Neural progenitor cell (in vitro differentiated cells): ENCODE measurements at regions not wholly inside any gene's neighbourhood (a gene's known extent, or its start where the extent isn't known, plus 50 kb on each side); places are given as distances from the start of the nearest gene placed in this dataset.

ENCODE experiments used
- CTCF ChIP-seq: fragments of 200-600 bp; sonication (generic); IDR thresholded peaks from 2 replicates; pipeline ENCODE4 v1.5.1; 2017; ENCODE audit warnings: antibody characterized with exemption, mild to moderate bottlenecking
- EZH2 ChIP-seq: fragments of 200-600 bp; sonication (generic); IDR thresholded peaks from 2 replicates; pipeline ENCODE4 v1.6.1; 2017; ENCODE audit warnings: antibody characterized with exemption, mild to moderate bottlenecking, moderate library complexity
- EZH2phosphoT487 ChIP-seq: fragments of 200-600 bp; sonication (generic); IDR thresholded peaks from 2 replicates; pipeline ENCODE4 v1.6.1; 2017; ENCODE audit warnings: antibody characterized with exemption

- TF ChIP-seq EZH2phosphoT487, result no peak
- TF ChIP-seq CTCF, result no peak
- no peak for TF ChIP-seq EZH2
Observed at GRCh38 chr1:37237948-37238347, 203.6 kb upstream of the GRIK3 start.
